H1 (cell line): ENCODE measurements at regions not wholly inside any gene's neighbourhood (a gene's known extent, or its start where the extent isn't known, plus 50 kb on each side); places are given as distances from the start of the nearest gene placed in this dataset.

ENCODE experiments used
- CTCF ChIA-PET: fragments of 300-600 bp; sonication (Branson Sonifier 250); formaldehyde crosslinking; loops from one replicate; lab custom pipeline; 2021; ENCODE audit not compliant: partially characterized antibody; lab: Charles Lee
- POLR2A ChIA-PET: fragments of 300-600 bp; sonication (Branson Sonifier 250); formaldehyde crosslinking; loops from one replicate; lab custom pipeline; 2021; ENCODE audit warnings: inconsistent platforms; ENCODE audit not compliant: partially characterized antibody; lab: Charles Lee
- DNase-seq, 2 experiments: peaks; one replicate each; pipeline versions ENCODE4 v3.0.0 to v3.0.0-alpha.2; 2010 to 2022; ENCODE audit warnings: low spot score in 2 of 2, low read depth in 1 of 2, mixed read lengths in 1 of 2
- FAIRE-seq: peaks from 2 replicates; lab custom pipeline; 2011; peaks lifted over from hg19 to GRCh38; lab: Jason Lieb, UNC
- H2AFZ ChIP-seq: 2 replicates; pipeline ENCODE4 v1.8.1; 2012; ENCODE audit warnings: low read length, inconsistent platforms
- H2AK5ac ChIP-seq: 2 replicates; pipeline ENCODE4 v1.6.1; 2013; ENCODE audit warnings: low read depth, low read length
- H2BK120ac ChIP-seq: replicated peaks from 2 replicates; pipeline ENCODE3; 2013; ENCODE audit warnings: low read depth, low read length, inconsistent platforms
- H2BK12ac ChIP-seq: 2 replicates; pipeline ENCODE4 v1.6.1; 2013; ENCODE audit warnings: low read depth, low read length
- H2BK15ac ChIP-seq: 2 replicates; pipeline ENCODE4 v1.6.1; 2013; ENCODE audit warnings: low read length
- H2BK20ac ChIP-seq: 2 replicates; pipeline ENCODE4 v1.6.1; 2013; ENCODE audit warnings: low read length
- H2BK5ac ChIP-seq: 2 replicates; pipeline ENCODE4 v1.6.1; 2013; ENCODE audit warnings: low read depth, low read length
- H3K14ac ChIP-seq: 2 replicates; pipeline ENCODE4 v1.6.1; 2013; ENCODE audit warnings: inconsistent platforms; ENCODE audit not compliant: insufficient read length
- H3K18ac ChIP-seq: 2 replicates; pipeline ENCODE4 v1.6.1; 2013; ENCODE audit warnings: low read length; ENCODE audit errors: extremely low read depth
- H3K23ac ChIP-seq: 2 replicates; pipeline ENCODE4 v1.6.1; 2013; ENCODE audit warnings: inconsistent platforms; ENCODE audit not compliant: insufficient read length
- H3K23me2 ChIP-seq: 2 replicates; pipeline ENCODE4 v1.6.1; 2013; ENCODE audit warnings: low read depth, low read length
- H3K27ac ChIP-seq: 2 replicates; pipeline ENCODE4 v1.6.1; 2011; ENCODE audit warnings: low read depth, low read length, inconsistent platforms
- H3K27me3 ChIP-seq, 4 experiments: replicated peaks in 1 of 4; 1 replicate in 1 of 4; 2 replicates in 3 of 4; pipeline versions ENCODE4 v1.6.1 to v1.8.1; 2011 to 2013; ENCODE audit warnings: low read length in 3 of 4, mild to moderate bottlenecking in 3 of 4, inconsistent platforms in 2 of 4, mixed read lengths in 2 of 4, moderate library complexity in 1 of 4; ENCODE audit not compliant: control insufficient read depth in 3 of 4, insufficient read depth in 3 of 4; ENCODE audit errors: extremely low read depth in 1 of 4
- H3K36me3 ChIP-seq, 4 experiments: 2 replicates each; pipeline versions ENCODE4 v1.6.1 to v1.8.1; 2011 to 2013; ENCODE audit warnings: mild to moderate bottlenecking in 4 of 4, low read length in 3 of 4, moderate library complexity in 2 of 4, control low read depth in 1 of 4, inconsistent platforms in 1 of 4; ENCODE audit not compliant: insufficient read depth in 4 of 4, control insufficient read depth in 2 of 4
- H3K4ac ChIP-seq: replicated peaks from 2 replicates; pipeline ENCODE3; 2013; ENCODE audit warnings: low read length, low read depth, mixed read lengths, inconsistent platforms; ENCODE audit not compliant: insufficient read length
- H3K4me1 ChIP-seq, 4 experiments: replicated peaks in 1 of 4; 1 replicate in 1 of 4; 2 replicates in 3 of 4; pipeline versions ENCODE4 v1.6.1 to v1.8.1; 2011 to 2013; ENCODE audit warnings: low read length in 3 of 4, inconsistent platforms in 2 of 4, mixed read lengths in 1 of 4; ENCODE audit not compliant: insufficient read depth in 4 of 4, control insufficient read depth in 3 of 4
- H3K4me2 ChIP-seq, 2 experiments: 2 replicates each; pipeline versions ENCODE4 v1.6.1 to v1.8.1; 2011 to 2013; ENCODE audit warnings: low read depth in 2 of 2, low read length in 2 of 2, control low read depth in 1 of 2, inconsistent platforms in 1 of 2, mild to moderate bottlenecking in 1 of 2; ENCODE audit not compliant: insufficient read depth in 1 of 2
- H3K4me3 ChIP-seq, 4 experiments: fragments of 200-600, 300-600 bp in 1 of 4; sonication (generic), shearing (Covaris generic), sonication (Bioruptor Twin) in 1 of 4; 2 replicates each; pipeline versions ENCODE4 v1.5.1 to v1.8.1; 2011 to 2016; ENCODE audit warnings: low read length in 4 of 4, low read depth in 3 of 4, control low read depth in 2 of 4, inconsistent platforms in 2 of 4, mild to moderate bottlenecking in 2 of 4, mixed read lengths in 1 of 4, moderate library complexity in 1 of 4; ENCODE audit not compliant: insufficient read depth in 2 of 4; ENCODE audit errors: extremely low read depth in 1 of 4
- H3K56ac ChIP-seq: replicated peaks from 2 replicates; pipeline ENCODE3; 2013; ENCODE audit warnings: low read depth, mild to moderate bottlenecking, mixed read lengths, low read length, inconsistent platforms; ENCODE audit not compliant: insufficient read length
- H3K79me1 ChIP-seq: 2 replicates; pipeline ENCODE4 v1.6.1; 2013; ENCODE audit warnings: low read depth, low read length, control low read depth
- H3K79me2 ChIP-seq, 2 experiments: 2 replicates each; pipeline versions ENCODE4 v1.6.1 to v1.8.1; 2012 to 2013; ENCODE audit warnings: low read length in 2 of 2, mild to moderate bottlenecking in 2 of 2, inconsistent platforms in 1 of 2; ENCODE audit not compliant: insufficient read depth in 2 of 2, control insufficient read depth in 1 of 2
- H3K9ac ChIP-seq, 4 experiments: replicated peaks in 1 of 4; 1 replicate in 1 of 4; 2 replicates in 3 of 4; pipeline versions ENCODE4 v1.6.1 to v1.8.1; 2011 to 2013; ENCODE audit warnings: low read depth in 3 of 4, low read length in 3 of 4, control low read depth in 2 of 4, mild to moderate bottlenecking in 2 of 4, moderate library complexity in 2 of 4, inconsistent platforms in 1 of 4; ENCODE audit errors: extremely low read depth in 1 of 4
- H3K9me3 ChIP-seq, 2 experiments: 2 replicates each; pipeline versions ENCODE4 v1.6.1 to v1.8.1; 2012 to 2013; ENCODE audit warnings: mild to moderate bottlenecking in 2 of 2, moderate library complexity in 2 of 2, control low read depth in 1 of 2, inconsistent platforms in 1 of 2, low read depth in 1 of 2, low read length in 1 of 2, mixed read lengths in 1 of 2; ENCODE audit not compliant: insufficient read depth in 2 of 2
- H4K20me1 ChIP-seq, 2 experiments: replicated peaks in 1 of 2; 2 replicates each; pipeline versions ENCODE3 to v1.8.1; 2011 to 2013; ENCODE audit warnings: inconsistent platforms in 2 of 2, low read length in 2 of 2, mild to moderate bottlenecking in 1 of 2; ENCODE audit not compliant: insufficient read depth in 2 of 2, control insufficient read depth in 1 of 2
- H4K5ac ChIP-seq: 2 replicates; pipeline ENCODE4 v1.6.1; 2013; ENCODE audit warnings: low read length, low read depth, mixed read lengths, inconsistent platforms; ENCODE audit not compliant: insufficient read length
- H4K8ac ChIP-seq: 2 replicates; pipeline ENCODE4 v1.8.0; 2013; ENCODE audit warnings: mild to moderate bottlenecking, moderate library complexity, low read length, inconsistent platforms; ENCODE audit not compliant: insufficient read depth; ENCODE audit errors: extremely low read depth
- H4K91ac ChIP-seq: replicated peaks from 2 replicates; pipeline ENCODE3; 2013; ENCODE audit warnings: low read length, mixed read lengths, inconsistent platforms; ENCODE audit not compliant: insufficient read length
- BACH1 ChIP-seq: IDR thresholded peaks from 2 replicates; pipeline ENCODE4 v1.6.1; 2012; ENCODE audit warnings: low read length, improper control_type of control experiment
- CBX5 ChIP-seq: fragments of 300-800, 300-1000 bp; sonication (generic); IDR thresholded peaks from 2 replicates; pipeline ENCODE4 v1.7.1; 2016; ENCODE audit warnings: antibody characterized with exemption, low read length, low read depth
- CHD1 ChIP-seq: IDR thresholded peaks from 2 replicates; pipeline ENCODE4 v1.6.1; 2012; ENCODE audit warnings: low read depth, low read length, improper control_type of control experiment
- GTF2F1 ChIP-seq: IDR thresholded peaks from 2 replicates; pipeline ENCODE4 v1.6.1; 2012; ENCODE audit warnings: low read depth, low read length, improper control_type of control experiment, borderline replicate concordance
- POLR2AphosphoS5 ChIP-seq: IDR thresholded peaks from 2 replicates; pipeline ENCODE4 v1.6.1; 2011; ENCODE audit warnings: low read depth, low read length
- RBBP5 ChIP-seq: IDR thresholded peaks from 2 replicates; pipeline ENCODE4 v1.7.1; 2012; ENCODE audit warnings: low read depth, mild to moderate bottlenecking, inconsistent platforms, low read length, moderate library complexity, borderline replicate concordance
- RXRA ChIP-seq: IDR thresholded peaks from 2 replicates; pipeline ENCODE4 v1.6.1; 2011; ENCODE audit warnings: low read depth, mild to moderate bottlenecking, low read length, moderate library complexity; ENCODE audit not compliant: insufficient read depth
- SP1 ChIP-seq: IDR thresholded peaks from 2 replicates; pipeline ENCODE4 v1.6.1; 2011; ENCODE audit warnings: low read depth, low read length
- SP4 ChIP-seq: IDR thresholded peaks from 2 replicates; pipeline ENCODE4 v1.6.1; 2012; ENCODE audit warnings: low read length, inconsistent platforms
- WGBS, 2 experiments: shearing (Covaris generic) in 1 of 2; methylation state at CpG; one replicate each; pipeline versions ENCODE4 v1.1.6 to v1.1.7; 2013 to 2015; ENCODE audit warnings: low lambda C conversion rate in 2 of 2, mixed read lengths in 2 of 2, inconsistent platforms in 1 of 2, low coverage in 1 of 2, missing lambda C conversion rate in 1 of 2; ENCODE audit not compliant: insufficient replicate concordance in 2 of 2, insufficient coverage in 1 of 2, insufficient read length in 1 of 2; ENCODE audit errors: extremely low coverage in 1 of 2, missing lambda C conversion rate in 1 of 2; 5-methylcytosine and 5-hydroxymethylcytosine counted together
- TF ChIP-seq, protein P1 (sequence below): IDR thresholded peaks from 2 replicates; pipeline ENCODE4 v1.6.1; 2012; ENCODE audit warnings: inconsistent platforms

- no peaks in the 10 kb centered on the region for H3K27me3 ChIP-seq
- H2AK5ac ChIP-seq = no peak overlapping the region
- H3K4me2 ChIP-seq = no peak overlapping the region
- no peak overlapping the region for H2BK12ac ChIP-seq
- no peak overlapping the region for H2BK120ac ChIP-seq
- DNase-seq (no peak), FAIRE-seq (no peak)
- no peak overlapping the region for H4K5ac ChIP-seq
- H3K9me3 ChIP-seq = no peaks in the 10 kb centered on the region
- no peak overlapping the region for H3K18ac ChIP-seq
- H3K23ac ChIP-seq = no peak overlapping the region
- H2AFZ ChIP-seq = no peak overlapping the region
- H3K4ac ChIP-seq = no peak overlapping the region
- H2BK5ac ChIP-seq = no peak overlapping the region
- ChIA-PET CTCF (no interaction called here), POLR2A (no interaction called here)
- peaks cover 0 to 3% (median 1%) of the 10 kb centered on the region in 4 experiments; a peak in 2 of 7 replicates for H3K4me1 ChIP-seq
- no peak overlapping the region for H3K56ac ChIP-seq
- H3K79me2 ChIP-seq = no peaks in the 10 kb centered on the region
- H4K20me1 ChIP-seq = no peaks in the 10 kb centered on the region
- WGBS, 2 experiments = 86% methylated on average over 2 of the region's 2 CpGs; no CpG with 5 or more reads in 1 of the 2 experiments
- H3K36me3 ChIP-seq = no peaks in the 10 kb centered on the region
- H4K91ac ChIP-seq = no peak overlapping the region
- no peak overlapping the region for H2BK15ac ChIP-seq
- TF ChIP-seq RBBP5 (no peak), SP4 (no peak), BACH1 (no peak), RXRA (no peak), SP1 (no peak), CBX5 (no peak), GTF2F1 (no peak), CHD1 (no peak), POLR2AphosphoS5 (no peak)
- TF ChIP-seq, protein P1, sequence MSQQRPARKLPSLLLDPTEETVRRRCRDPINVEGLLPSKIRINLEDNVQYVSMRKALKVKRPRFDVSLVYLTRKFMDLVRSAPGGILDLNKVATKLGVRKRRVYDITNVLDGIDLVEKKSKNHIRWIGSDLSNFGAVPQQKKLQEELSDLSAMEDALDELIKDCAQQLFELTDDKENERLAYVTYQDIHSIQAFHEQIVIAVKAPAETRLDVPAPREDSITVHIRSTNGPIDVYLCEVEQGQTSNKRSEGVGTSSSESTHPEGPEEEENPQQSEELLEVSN = no peak
- H3K79me1 ChIP-seq = no peaks in the 10 kb centered on the region
- no peaks in the 10 kb centered on the region; the same call in 1 of the 2 replicates for H3K23me2 ChIP-seq
- no peak overlapping the region for H3K4me3 ChIP-seq
- no peak overlapping the region for H3K9ac ChIP-seq
- no peak overlapping the region for H2BK20ac ChIP-seq
- H3K27ac ChIP-seq = no peak overlapping the region
- no peak overlapping the region for H3K14ac ChIP-seq
- H4K8ac ChIP-seq = no peak overlapping the region
These were observed 210.5 kb downstream of the BCAT1 start for GRCh38 chr12:24738441-24738840.
